DND-41 (cell line): ENCODE measurements at regions not wholly inside any gene's neighbourhood (a gene's known extent, or its start where the extent isn't known, plus 50 kb on each side); places are given as distances from the start of the nearest gene placed in this dataset.

Experiments used
- EZH2 ChIP-seq: IDR thresholded peaks from 3 replicates; pipeline ENCODE4 v1.6.1; 2012; ENCODE audit warnings: borderline replicate concordance, low read depth, mild to moderate bottlenecking, moderate library complexity, low read length, inconsistent platforms; ENCODE audit not compliant: severe bottlenecking
- TF ChIP-seq, protein P1 (sequence below): IDR thresholded peaks from 2 replicates; pipeline ENCODE4 v1.5.1; 2012; ENCODE audit warnings: borderline replicate concordance, low read length, moderate library complexity, mild to moderate bottlenecking; ENCODE audit not compliant: poor library complexity, severe bottlenecking; ENCODE audit errors: extremely low read depth

DNA sequence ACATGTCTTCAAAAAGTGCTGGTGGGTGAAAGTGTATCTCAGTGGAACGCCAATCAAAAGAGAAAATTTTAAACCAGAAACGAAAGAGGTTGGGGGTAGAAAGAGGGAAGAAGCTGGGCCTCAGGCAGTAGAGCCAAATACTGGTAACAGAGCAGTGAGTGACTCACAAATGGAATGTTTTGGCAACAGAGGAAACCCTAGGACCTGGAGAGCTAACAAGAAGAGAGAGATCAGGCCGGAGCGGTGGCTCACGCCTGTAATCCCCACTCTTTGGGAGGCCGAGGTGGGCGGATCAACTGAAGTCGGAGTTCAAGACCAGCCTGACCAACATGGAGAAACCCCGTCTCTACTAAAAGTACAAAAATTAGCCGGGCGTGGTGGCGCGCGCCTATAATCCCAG lies 450.8 kb upstream of the NAALADL2 start:
- TF ChIP-seq, protein P1, sequence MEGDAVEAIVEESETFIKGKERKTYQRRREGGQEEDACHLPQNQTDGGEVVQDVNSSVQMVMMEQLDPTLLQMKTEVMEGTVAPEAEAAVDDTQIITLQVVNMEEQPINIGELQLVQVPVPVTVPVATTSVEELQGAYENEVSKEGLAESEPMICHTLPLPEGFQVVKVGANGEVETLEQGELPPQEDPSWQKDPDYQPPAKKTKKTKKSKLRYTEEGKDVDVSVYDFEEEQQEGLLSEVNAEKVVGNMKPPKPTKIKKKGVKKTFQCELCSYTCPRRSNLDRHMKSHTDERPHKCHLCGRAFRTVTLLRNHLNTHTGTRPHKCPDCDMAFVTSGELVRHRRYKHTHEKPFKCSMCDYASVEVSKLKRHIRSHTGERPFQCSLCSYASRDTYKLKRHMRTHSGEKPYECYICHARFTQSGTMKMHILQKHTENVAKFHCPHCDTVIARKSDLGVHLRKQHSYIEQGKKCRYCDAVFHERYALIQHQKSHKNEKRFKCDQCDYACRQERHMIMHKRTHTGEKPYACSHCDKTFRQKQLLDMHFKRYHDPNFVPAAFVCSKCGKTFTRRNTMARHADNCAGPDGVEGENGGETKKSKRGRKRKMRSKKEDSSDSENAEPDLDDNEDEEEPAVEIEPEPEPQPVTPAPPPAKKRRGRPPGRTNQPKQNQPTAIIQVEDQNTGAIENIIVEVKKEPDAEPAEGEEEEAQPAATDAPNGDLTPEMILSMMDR, result no peak
- TF ChIP-seq EZH2, result no peak
